GM12891 (cell line): ENCODE measurements at regions not wholly inside any gene's neighbourhood (a gene's known extent, or its start where the extent isn't known, plus 50 kb on each side); places are given as distances from the start of the nearest gene placed in this dataset.

Experiments
- POLR2A ChIP-seq: IDR thresholded peaks from 2 replicates; pipeline ENCODE4 v1.6.1; 2011; ENCODE audit warnings: low read depth, low read length, control low read depth
- POLR2AphosphoS5 ChIP-seq: IDR thresholded peaks from 2 replicates; pipeline ENCODE4 v1.6.1; 2011; ENCODE audit warnings: low read depth, low read length, control low read depth

DNA sequence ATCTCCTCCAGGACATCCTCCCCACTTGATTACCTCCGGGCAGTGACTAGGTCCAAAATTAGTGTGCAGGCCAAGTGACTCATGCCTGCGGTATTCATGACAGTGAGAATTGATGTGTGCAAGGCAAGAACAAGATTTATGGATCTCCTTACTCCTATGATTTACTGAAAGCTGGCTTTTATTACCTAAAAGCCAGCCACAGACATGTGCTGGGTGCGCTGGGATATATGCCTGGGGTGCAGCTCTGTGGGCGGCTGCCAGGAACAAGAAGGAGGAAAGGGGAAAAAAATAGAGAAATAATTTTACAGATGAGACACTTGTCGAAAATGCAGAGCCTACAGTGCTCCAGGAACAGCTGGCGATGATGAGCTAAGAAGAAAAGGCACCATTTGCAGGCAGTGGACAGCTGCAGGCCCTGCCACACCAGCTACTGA lies 359.3 kb downstream of the CMPK2 start:
- no peak for TF ChIP-seq POLR2A
- TF ChIP-seq POLR2AphosphoS5 = no peak
